ENCODE measurements at regions not wholly inside any gene's neighbourhood (a gene's known extent, or its start where the extent isn't known, plus 50 kb on each side); places are given as distances from the start of the nearest gene placed in this dataset.

- TF ChIP-seq, protein P1, sequence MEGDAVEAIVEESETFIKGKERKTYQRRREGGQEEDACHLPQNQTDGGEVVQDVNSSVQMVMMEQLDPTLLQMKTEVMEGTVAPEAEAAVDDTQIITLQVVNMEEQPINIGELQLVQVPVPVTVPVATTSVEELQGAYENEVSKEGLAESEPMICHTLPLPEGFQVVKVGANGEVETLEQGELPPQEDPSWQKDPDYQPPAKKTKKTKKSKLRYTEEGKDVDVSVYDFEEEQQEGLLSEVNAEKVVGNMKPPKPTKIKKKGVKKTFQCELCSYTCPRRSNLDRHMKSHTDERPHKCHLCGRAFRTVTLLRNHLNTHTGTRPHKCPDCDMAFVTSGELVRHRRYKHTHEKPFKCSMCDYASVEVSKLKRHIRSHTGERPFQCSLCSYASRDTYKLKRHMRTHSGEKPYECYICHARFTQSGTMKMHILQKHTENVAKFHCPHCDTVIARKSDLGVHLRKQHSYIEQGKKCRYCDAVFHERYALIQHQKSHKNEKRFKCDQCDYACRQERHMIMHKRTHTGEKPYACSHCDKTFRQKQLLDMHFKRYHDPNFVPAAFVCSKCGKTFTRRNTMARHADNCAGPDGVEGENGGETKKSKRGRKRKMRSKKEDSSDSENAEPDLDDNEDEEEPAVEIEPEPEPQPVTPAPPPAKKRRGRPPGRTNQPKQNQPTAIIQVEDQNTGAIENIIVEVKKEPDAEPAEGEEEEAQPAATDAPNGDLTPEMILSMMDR (IDR thresholded peaks at IDR 0.05), result no peak
- TF ChIP-seq POLR2A (IDR thresholded peaks at IDR 0.05), result no peak
- TF ChIP-seq EP300 (IDR thresholded peaks at IDR 0.05), result no peak
Observed at GRCh38 chr5:91825618-91826017, 442.5 kb upstream of the ARRDC3 start.
